ENCODE measurements at regions not wholly inside any gene's neighbourhood (a gene's known extent, or its start where the extent isn't known, plus 50 kb on each side); places are given as distances from the start of the nearest gene placed in this dataset.

GRCh38 chr19:30148039-30148790 is 206.2 kb downstream of the URI1 start:
- no peaks in the 10 kb centered on the region for H4K20me1 ChIP-seq (ENCODE audit: insufficient read depth, low read length)
- H3K9me3 ChIP-seq (ENCODE audit: low read depth, low read length), result no peaks in the 10 kb centered on the region
- no peak overlapping the region for H2AFZ ChIP-seq (ENCODE audit: low read length)
- no peak for DNase-seq (ENCODE audit: insufficient read length, low spot score, missing footprints)
- no peak overlapping the region for H3K27ac ChIP-seq (ENCODE audit: low read depth, low read length)
- no peak overlapping the region for H3K4me2 ChIP-seq (ENCODE audit: insufficient read depth, low read length)
- H3K4me3 ChIP-seq (ENCODE audit: insufficient read depth, low read length), result no peak overlapping the region
- no peaks in the 10 kb centered on the region for H3K4me1 ChIP-seq (ENCODE audit: insufficient read depth, low read length)
- no peak for TF ChIP-seq CTCF (IDR thresholded peaks at IDR 0.05; ENCODE audit: extremely low read depth, low read depth, low read length)
- H3K27me3 ChIP-seq (ENCODE audit: insufficient read depth, low read length), result no peaks in the 10 kb centered on the region
- no peaks in the 10 kb centered on the region for H3K36me3 ChIP-seq (ENCODE audit: insufficient read depth, low read length)
- H3K79me2 ChIP-seq (ENCODE audit: insufficient read depth, low read length), result no peaks in the 10 kb centered on the region

- no peaks in the 10 kb centered on the region for H3K27me3 ChIP-seq (ENCODE audit: insufficient read depth, low read length)
- no peaks in the 10 kb centered on the region for H3K4me1 ChIP-seq (ENCODE audit: insufficient read depth, low read length)
- no peak overlapping the region for H2AFZ ChIP-seq (ENCODE audit: low read length)
- no peak for TF ChIP-seq CTCF (IDR thresholded peaks at IDR 0.05; ENCODE audit: extremely low read depth, low read depth, low read length)
- no peak overlapping the region for H3K27ac ChIP-seq (ENCODE audit: low read depth, low read length)
- DNase-seq (ENCODE audit: insufficient read length, low spot score, missing footprints), result no peak
- H3K9me3 ChIP-seq (ENCODE audit: low read depth, low read length), result no peaks in the 10 kb centered on the region
- no peak overlapping the region for H3K4me2 ChIP-seq (ENCODE audit: insufficient read depth, low read length)
- H3K4me3 ChIP-seq (ENCODE audit: insufficient read depth, low read length), result no peak overlapping the region
- no peaks in the 10 kb centered on the region for H3K79me2 ChIP-seq (ENCODE audit: insufficient read depth, low read length)
- H4K20me1 ChIP-seq (ENCODE audit: insufficient read depth, low read length), result no peaks in the 10 kb centered on the region
- no peaks in the 10 kb centered on the region for H3K36me3 ChIP-seq (ENCODE audit: insufficient read depth, low read length)
Observed at GRCh38 chr19:30148803-30149202, 206.8 kb downstream of the URI1 start.

- Histone ChIP-seq H3K4me2 (ENCODE audit: insufficient read depth, low read length) (no peak overlapping the region), H3K4me3 (ENCODE audit: insufficient read depth, low read length) (no peak overlapping the region), H3K9me3 (ENCODE audit: low read depth, low read length) (no peaks in the 10 kb centered on the region), H4K20me1 (ENCODE audit: insufficient read depth, low read length) (no peaks in the 10 kb centered on the region), H3K27me3 (ENCODE audit: insufficient read depth, low read length) (no peaks in the 10 kb centered on the region), H3K27ac (ENCODE audit: low read depth, low read length) (no peak overlapping the region), H3K36me3 (ENCODE audit: insufficient read depth, low read length) (no peaks in the 10 kb centered on the region), H3K4me1 (ENCODE audit: insufficient read depth, low read length) (no peaks in the 10 kb centered on the region), H3K79me2 (ENCODE audit: insufficient read depth, low read length) (no peaks in the 10 kb centered on the region), H2AFZ (ENCODE audit: low read length) (no peak overlapping the region)
- no peak for DNase-seq (ENCODE audit: insufficient read length, low spot score, missing footprints)
- TF ChIP-seq CTCF (IDR thresholded peaks at IDR 0.05; ENCODE audit: extremely low read depth, low read depth, low read length), result no peak
Observed at GRCh38 chr19:30149300-30149699, 207.3 kb downstream of the URI1 start.

- TF ChIP-seq CTCF (IDR thresholded peaks at IDR 0.05; ENCODE audit: extremely low read depth, low read depth, low read length), result no peak
- Histone ChIP-seq H2AFZ (ENCODE audit: low read length) (no peak overlapping the region), H3K4me1 (ENCODE audit: insufficient read depth, low read length) (no peaks in the 10 kb centered on the region), H3K27ac (ENCODE audit: low read depth, low read length) (no peak overlapping the region), H3K27me3 (ENCODE audit: insufficient read depth, low read length) (no peaks in the 10 kb centered on the region), H3K36me3 (ENCODE audit: insufficient read depth, low read length) (no peaks in the 10 kb centered on the region), H3K79me2 (ENCODE audit: insufficient read depth, low read length) (no peaks in the 10 kb centered on the region), H3K4me2 (ENCODE audit: insufficient read depth, low read length) (no peak overlapping the region), H3K9me3 (ENCODE audit: low read depth, low read length) (no peaks in the 10 kb centered on the region), H4K20me1 (ENCODE audit: insufficient read depth, low read length) (no peaks in the 10 kb centered on the region), H3K4me3 (ENCODE audit: insufficient read depth, low read length) (no peak overlapping the region)
- DNase-seq (ENCODE audit: insufficient read length, low spot score, missing footprints), result no peak
Observed at GRCh38 chr19:30150626-30151025, 208.6 kb downstream of the URI1 start.
